ENCODE measurements at regions not wholly inside any gene's neighbourhood (a gene's known extent, or its start where the extent isn't known, plus 50 kb on each side); places are given as distances from the start of the nearest gene placed in this dataset.

DNA sequence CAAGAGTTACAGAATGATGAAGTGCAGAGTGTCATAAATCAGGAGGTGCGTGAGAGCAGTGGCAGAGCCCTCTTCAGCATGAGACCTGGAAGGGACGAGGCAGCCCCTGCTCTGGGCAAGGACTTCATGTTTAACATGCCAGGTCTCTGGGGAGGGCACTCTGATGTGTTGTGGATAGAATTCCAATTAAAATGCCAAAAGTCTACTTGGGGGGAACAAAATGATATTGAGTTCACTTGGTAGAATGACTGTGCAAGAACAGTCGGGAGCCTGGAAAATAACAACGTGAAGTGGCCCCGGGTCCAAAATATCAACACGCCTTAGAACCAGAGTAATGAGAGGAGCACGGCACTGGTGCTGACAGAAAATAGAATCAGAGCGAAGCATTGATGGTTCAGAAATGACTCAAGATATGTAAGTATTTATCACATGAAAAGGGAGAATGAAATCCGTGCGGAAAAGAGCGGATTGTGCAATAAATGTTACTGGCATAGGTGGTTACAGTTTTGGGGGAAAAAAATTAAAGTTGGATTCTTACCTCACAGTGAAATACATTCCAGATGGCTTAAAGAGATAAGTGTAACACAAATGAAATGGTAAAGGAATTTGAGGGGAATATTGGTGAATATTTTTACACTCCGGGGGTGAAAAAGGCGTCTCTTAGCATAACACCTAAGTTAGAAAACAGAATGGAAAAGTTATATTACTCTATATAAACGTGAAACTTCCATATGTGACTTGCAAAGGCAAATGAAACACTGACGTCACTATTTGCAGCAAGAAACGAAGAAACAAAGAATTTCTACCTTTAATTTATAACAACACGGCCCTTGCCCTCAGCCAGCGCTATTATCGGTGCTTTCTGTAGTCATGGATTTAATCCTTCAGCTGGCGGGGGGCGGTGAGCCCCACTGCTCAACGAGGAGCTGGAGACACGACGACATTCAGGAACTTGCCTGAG, 159.4 kb upstream of the TWIST2 start:
- DNase-seq (ENCODE audit: low spot score): no peak

DNA sequence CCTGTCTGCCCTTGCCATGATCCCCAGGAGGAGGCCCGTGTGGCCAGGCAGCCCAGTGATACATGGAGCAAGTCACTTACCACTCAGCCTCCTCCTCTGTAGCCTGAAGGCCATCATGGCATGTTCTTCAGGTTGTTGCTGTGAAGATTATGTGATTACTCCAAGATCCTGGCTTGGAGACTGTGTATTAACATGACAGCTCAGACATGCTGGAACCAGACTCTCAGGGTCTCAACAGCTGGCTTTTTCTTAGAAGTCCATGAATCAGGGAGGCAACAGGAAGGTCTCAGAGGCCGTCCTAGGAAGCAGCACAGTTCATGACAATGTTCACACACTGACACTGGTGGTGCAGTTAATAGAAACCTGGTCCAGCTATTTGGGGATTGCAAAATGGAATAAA, 158.6 kb upstream of the TWIST2 start:
- no peak for DNase-seq (ENCODE audit: low spot score)

DNA sequence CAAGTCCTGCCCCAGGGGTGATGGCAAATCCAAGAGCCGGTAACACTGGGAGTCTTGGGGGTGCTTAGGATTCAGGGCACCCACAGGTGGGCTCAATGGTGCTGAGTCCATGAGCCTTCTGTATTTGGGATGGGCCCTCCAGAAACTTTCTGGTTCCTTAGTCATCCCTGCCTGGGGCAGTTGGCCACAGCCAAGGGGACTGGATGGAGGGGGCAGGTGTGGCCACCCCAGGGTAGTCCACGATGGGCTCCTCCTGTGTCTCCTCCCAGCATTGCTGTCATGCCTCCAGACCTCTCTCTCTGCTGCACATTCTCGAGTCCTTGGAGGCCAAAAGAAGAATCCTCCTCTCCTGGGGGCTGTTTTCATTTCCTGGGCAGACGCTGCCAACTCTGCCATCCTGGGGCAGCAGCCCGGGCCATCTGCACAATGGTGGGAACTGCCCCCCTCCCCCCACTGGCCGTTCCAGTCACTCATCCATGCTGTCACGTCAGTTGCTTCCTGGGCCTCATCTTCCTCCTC, 158.0 kb upstream of the TWIST2 start:
- DNase-seq (ENCODE audit: low spot score): no peak

DNA sequence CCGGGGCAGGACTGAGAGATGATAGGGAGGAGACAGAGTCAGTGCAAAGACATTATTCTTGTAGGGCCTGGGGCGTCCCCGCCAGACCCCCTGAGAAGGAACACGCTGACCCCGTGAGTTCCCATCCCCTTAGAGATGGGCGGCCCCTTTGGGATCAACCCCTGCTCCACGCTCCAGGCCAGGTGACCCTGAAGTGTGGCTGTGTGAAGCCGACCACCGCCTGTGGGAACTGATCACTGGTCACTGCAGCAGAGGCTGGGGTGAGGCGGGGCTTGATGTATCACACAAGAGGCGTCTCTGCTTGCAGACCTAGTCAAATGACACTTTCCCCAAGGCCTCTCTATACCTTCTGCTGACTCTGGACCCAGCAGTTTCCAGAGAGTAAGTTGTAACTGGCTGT, 157.4 kb upstream of the TWIST2 start:
- no peak for DNase-seq (ENCODE audit: low spot score)

DNA sequence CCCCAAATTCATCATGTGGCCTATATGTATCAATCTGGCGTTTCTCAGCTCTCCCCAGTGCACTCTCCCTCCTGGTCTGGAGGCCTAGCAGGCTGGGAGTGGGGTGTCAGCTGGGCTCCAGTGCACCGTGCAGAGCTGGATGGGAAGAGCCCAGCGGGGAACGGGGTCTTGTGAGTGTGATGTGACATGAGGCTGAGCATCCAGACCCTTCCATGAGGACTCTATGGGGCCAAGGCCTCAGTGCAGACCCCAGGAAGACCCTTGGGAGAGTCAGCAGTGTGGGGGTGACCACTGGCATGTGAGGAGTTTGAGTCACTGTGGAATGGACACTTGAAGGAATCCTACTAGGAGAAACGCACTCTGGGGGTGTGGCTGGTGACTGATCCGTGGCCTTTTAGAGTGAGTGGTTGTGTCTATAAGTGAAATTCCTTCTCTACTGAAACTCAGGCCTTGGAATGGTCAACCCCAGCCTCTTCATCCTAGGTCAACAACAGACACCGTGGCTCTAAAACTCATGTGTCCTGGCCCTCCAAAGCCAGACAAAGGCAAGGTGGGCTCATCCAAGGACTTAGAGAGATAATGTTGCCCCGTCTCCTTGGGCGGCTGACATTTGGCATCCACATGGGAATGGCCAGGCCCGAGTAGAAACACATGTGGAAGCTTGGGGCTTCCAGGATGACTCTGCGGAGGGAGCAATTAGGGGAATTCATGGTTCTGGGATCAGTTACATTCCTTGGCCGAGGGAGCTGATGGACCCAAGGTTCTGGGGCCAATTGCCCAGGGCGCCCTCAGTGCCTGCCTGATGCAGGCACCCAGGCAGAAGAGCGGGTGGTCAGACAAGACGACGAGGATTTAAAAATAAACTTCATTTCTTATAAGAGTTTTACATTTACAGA, 156.0 kb upstream of the TWIST2 start:
- DNase-seq (ENCODE audit: low spot score): no peak

DNA sequence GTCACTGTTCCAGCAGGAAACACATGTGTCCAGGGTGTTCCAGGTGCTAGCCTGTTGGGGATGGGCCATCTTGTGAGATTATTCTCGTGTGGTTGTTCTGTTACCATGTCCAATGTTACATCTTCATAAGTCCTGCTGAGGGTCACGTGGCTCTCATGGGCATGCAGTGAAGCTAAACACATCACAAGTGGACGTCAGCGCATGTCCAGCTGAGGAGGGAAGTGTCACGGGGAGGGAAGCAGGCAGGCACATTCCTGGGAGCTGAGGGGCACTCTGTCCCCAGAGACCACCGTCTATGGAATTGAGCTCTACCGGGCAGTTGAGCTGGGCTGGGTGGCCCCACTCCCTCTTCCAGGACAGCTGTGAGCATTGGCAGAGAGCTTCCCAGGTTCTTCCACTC, 155.3 kb upstream of the TWIST2 start:
- DNase-seq (ENCODE audit: low spot score): no peak

DNA sequence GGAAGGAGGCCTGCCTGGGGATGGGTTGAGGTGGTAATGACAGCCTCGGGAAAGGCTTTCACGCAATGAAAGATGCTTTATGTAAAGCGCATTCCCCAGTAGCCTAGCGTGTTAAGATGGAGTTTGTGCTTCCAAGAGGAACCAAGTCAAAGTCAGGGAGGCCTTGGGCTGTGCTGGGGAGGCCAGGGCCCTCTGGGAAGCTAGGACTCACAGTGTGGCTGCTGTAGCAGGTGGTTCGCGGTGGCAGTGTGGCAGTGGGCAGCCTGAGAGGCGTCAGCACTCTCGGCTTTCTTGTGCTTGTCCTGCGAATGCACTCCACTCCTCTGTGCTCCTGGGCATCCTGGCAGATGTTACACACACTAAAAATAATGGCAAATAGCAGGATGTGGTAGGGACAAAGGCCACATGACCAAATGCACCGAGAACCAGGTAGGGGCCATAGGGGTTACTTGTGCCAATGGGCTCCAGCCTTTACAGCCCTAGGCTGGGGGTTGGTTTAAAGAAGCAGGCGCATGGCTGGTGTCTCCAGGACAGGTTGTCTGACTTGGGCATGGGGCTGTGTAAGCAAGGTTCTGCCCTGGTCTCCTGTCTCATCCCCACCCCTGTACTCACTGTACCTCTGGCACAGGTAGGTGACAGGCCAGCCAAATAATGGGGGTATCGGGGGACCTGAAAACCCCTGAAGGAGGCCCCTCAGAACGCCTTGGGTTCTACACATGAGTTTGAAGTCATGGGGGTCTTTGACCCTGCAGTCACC, 154.4 kb upstream of the TWIST2 start:
- DNase-seq (ENCODE audit: low spot score): no peak

DNA sequence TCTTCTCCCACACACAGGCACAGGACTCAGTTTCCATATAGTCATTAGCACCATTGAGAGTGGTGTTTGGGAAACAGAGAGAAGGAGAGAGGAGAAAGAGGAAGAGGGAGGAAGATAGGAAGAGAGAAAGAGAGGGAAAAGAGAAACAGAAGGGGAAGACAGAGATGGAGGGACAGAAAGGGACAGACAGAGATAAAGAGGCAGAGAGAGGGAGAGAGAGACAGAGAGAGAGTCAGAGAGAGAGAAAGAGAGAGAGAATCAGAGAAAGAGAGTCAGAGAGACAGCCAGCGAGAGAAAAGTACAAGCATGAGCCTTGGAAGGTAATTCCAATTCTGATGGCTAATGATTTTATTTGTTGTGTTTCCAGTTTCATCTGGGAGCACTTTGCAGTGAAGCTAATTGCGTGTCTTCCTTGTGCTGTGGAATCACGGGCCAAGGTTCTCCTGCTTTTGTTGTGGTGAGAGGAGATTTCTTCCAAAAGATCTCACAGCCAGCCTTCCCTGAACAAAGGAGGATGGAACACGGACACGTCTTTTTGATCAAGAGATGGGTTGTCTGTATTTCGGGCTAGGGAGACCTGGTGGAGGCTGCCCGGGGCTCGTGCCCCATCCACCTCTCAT, 153.6 kb upstream of the TWIST2 start:
- DNase-seq (ENCODE audit: low spot score): no peak

DNA sequence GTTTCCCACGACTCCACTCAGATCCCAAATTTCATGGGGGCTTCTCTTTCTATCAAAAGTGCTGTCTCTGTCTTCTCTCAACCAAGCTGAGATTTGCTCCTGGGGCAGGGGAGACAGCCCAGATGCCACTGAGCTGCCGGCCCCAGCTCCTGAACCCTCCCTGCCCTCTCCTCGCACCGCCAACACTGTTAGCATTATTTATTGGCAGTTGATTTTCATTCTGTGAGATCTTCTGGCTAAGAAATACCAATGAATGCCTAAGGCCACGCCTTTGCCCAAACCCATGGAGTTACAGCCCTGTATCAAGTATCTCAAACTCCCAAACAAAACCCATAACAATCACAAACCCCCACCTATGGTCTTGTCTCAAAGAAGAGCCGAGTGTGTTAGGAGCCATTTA, 153.0 kb upstream of the TWIST2 start:
- DNase-seq (ENCODE audit: low spot score): no peak

DNA sequence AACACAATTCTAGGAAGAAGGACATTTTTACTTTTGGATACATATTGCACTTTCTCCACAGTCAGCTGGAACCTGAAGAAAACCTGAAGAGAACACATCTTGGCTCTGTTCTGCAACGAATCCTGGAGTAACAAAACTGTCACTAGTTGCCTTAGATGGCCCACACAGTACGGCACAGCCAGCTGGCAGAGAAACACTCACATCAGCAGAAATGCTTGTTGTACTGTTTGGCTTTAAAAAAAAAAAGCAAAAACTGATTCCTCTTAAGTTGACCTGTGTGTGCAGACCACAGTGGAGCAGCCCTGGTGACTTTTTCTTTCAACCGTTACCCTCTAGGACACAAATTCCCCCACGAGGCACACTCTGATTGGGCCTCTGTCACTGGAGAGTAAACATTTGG, 152.3 kb upstream of the TWIST2 start:
- DNase-seq (ENCODE audit: low spot score): no peak

DNA sequence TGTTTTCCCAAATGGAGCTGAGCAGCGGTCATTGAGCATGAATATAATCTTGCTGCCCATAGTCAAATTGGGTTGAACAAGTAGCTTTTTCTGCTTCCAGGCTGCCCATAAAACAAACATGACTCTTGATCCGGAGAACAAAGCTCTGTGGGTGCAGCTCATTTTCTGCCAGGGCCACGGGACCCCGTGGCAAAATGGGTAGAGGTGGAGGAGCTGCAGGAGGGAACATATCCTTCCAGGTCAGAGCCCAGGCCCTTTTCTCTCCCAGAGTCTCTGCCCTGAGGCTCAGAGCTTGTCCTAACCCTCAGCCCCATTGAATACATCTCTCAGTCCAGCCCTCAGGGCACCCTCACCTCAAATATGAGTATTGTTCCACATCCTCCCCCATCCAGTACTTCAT, 151.6 kb upstream of the TWIST2 start:
- no peak for DNase-seq (ENCODE audit: low spot score)

DNA sequence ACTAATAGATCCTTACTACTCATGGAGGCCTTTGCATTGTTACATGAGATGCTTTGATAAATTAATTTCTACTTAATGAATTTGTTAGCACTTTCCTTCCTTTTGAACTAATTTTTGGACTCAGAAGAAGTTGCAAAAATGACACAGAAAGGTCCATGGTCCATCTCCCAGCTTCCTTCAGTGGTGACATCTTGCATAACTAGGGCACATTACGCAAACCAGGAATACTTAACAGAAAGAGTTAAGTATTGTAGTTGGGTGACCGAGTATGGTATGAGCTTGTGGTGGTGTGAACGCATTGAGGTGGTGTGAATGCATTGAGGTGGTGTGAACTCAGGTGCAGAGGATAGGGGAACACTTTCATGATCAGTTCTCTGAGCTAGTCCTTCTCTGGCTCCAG, 151.1 kb upstream of the TWIST2 start:
- DNase-seq (ENCODE audit: low spot score): no peak

DNA sequence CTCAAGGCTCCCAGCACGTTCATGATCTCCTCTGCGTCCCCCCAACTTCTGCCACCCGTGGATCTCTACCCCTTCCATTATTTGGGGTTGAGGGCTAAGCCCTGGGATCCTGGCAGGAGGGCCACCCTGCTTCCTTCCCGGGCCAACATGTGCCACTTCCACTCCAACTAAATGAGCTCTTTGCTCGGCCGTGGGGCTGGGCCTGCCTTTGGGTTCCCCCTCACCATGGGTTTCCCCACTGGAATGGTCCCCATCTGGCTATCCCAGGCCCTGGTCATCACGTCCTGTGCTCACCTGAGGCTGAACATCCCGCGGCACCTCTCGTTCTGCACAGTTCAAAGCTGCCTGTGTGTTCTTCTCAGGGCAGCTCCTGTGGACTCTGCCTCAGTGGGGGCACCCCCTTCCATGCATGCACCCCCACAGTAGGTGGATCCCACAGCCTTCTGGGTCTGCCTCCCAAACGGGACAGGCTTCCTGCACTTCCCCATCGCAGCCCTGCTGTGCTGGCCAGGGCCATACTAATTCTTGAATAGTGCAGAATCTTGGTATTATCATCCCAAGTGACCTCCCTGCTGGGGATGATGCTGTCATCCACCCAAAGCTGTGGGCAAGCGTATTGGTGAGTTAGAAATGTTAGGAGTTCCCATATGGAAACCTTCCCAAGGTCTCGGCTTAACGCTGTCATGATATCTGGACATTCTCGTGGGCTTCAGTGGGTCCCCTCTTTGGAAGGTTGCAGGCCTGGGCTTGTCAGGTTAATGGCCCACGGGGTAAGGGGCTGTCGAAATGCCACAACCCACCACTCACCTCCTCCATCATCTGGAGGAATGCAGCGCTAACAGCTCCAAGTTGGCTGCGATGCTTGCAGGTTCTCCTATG, 150.5 kb upstream of the TWIST2 start:
- DNase-seq (ENCODE audit: low spot score): no peak

DNA sequence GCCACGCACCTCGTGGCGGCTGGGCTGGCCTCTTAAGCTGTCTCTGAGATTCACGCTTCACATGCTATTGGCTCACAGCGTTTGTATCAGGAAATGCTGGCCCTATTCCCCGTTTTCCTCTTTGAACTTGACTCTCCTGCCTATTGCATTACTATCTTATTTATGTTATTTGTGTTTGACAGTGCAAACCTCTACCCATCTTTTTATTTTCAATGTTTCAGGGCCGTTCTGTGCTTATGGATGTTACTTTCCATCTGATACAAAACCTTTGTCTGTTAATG, 149.9 kb upstream of the TWIST2 start:
- DNase-seq (ENCODE audit: low spot score): no peak

DNA sequence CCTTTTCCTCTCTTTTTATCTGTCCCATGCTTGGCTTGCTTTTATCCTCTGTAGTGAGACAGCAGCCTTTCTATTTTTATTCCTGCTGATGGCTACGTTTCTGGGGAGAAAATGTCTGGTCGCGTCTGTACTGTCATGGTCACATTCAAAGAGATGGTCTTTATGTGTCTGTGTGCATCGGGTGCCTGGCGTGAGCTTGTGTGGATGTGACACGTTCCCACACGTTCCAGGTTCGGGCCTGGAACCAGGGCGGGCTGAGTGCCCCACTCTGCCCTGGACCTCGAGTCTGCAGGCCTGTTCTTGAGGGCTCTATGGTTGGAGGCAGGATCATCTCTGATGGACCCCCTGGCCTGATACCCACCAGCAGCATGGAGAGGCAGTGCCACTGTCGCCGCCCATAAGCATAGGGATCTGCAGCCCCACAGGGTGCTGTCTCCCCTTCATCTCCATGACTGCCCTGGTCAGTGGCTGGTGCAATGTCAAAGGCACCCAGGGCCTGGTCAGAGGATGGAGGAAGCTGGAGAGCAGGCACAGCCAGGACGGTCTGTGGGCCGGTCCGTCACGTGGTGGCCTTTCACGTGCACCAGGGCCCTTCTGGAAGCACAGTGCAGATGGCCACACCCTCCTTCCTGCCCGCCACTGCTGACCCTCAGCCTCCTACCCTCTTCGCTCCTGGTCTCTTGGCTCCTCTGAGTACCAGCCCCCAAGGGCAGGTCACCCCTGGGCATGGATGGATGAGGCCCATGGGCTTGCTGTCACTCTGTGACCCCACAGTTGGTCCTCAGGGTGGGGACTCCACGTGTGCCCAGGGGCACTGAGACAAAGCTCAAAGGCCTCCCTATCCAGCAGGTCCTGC, 149.2 kb upstream of the TWIST2 start:
- no peak for DNase-seq (ENCODE audit: low spot score)

DNA sequence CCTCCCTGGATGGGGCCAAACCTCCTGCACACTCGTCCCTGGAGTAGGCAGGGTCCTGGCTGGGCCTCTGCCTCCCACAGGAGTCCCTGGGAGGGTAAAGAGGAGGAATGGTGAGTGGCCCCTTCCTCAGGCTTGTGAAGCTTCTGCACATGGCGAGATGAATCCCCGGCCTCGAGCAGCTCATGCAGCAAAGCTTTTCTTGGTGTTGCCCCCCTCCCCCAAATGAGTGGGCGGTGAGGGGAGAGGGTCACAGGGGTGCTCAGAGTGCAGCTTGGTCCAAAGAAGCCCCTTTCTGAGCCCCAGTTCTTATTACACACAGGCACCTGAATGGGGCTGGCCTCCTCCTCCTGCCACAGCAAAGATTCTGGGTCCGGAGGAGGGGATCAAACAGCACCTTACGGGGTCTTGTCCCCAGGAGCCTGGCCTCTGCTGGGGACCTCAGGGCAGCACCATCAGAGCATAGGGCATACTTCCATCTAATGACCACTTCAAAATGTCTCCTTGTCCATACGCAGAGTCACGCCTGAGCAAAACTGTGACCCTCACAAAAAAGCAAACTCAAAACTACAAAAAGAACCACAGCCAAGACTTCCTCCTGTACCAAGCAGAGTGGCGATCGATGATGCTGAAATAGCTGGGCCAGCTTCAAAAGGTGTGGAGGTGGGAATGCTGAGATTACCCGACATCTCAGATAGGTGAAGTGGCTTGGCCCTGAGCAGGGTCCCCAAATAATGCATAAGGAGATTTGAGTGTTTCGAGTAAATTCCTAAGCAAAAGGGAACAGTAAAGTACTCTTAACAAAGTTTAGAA, 148.4 kb upstream of the TWIST2 start:
- no peak for DNase-seq (ENCODE audit: low spot score)

DNA sequence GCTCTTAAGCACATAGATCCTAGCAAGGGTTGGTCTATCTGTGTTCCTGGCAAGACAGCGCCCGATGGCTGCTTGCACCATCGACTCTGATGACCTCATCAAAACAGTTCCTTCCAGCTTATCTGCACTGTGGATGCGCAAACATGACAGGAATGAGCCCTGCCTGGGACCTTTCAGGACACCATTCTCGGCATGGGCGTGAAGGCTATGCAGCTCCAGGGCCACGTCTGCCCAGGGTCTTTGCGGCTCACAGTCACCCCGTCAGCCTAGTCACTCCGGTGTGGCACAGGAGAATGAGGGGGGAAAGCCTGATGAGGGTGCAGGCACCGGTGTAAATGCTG, 147.8 kb upstream of the TWIST2 start:
- no peak for DNase-seq (ENCODE audit: low spot score)

DNA sequence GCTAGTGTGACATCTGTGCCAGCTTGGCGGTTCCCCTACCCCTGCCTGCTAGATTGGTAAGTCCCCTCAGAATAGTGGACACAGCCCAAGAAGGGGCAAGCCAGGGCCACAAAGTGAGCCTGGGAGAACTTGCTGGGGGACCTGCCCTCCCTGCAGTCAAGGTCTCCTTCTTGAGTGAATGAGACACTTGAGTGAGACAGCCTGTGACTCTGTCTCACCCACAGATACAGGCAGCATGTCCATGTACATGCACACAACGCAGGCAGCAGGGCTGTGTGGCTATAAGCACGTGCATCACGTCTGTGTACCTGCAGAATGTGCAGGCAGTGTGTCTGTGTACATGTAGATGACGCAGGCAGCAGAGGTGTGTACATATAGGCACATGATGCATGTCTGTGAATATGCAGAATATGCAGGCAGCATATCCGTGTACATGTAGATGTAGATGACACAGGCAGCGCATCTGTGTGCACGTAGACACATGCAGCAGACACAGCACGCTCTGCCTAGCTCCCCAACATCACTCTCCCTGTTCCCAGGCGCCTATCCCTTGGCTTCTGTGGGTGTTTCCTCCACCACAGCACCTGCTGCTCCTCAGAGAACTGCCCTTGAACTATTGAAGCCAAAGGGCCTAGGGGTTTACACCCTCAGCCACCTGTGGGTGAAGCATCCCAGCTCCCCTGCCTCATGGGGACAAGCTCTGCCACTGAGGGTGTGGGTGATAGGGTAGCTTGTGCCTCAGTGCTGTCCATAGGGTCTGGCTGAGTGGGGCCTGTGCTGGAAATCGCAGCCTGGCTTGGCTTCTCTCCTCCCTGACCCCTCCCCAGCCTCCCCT, 147.2 kb upstream of the TWIST2 start:
- DNase-seq (ENCODE audit: low spot score): no peak
